ENCODE measurements at regions not wholly inside any gene's neighbourhood (a gene's known extent, or its start where the extent isn't known, plus 50 kb on each side); places are given as distances from the start of the nearest gene placed in this dataset.

- no peak overlapping the region for H4K8ac ChIP-seq (replicated peaks; ENCODE audit: insufficient read length, low read depth, low read length)
- H3K4me1 ChIP-seq (ENCODE audit: insufficient read depth, low read length) = no peaks in the 10 kb centered on the region
- no peak overlapping the region for H3K18ac ChIP-seq (ENCODE audit: insufficient read length, low read depth, low read length)
- H2AFZ ChIP-seq (ENCODE audit: low read length) = no peak overlapping the region
- no peak overlapping the region for H3K14ac ChIP-seq (ENCODE audit: insufficient read depth, low read length)
- no peaks in the 10 kb centered on the region for H3K27me3 ChIP-seq (ENCODE audit: insufficient read depth, low read length)
- no peak overlapping the region for H3K4ac ChIP-seq (ENCODE audit: low read depth, low read length)
- no peak overlapping the region for H3T11ph ChIP-seq (ENCODE audit: low read length)
- Mint-ChIP-seq H3K9me3 (no peaks in the 10 kb centered on the region), H3K4me3 (no peak overlapping the region), H3K4me1 (no peaks in the 10 kb centered on the region), H3K27me3 (ENCODE audit: low read depth) (no peaks in the 10 kb centered on the region), H3K36me3 (ENCODE audit: insufficient read depth in 1 of 3, low read depth in 3 of 3) (no peaks in the 10 kb centered on the region; a peak in 1 of 7 replicates), H3K27ac (no peak overlapping the region)
- H3K56ac ChIP-seq (ENCODE audit: insufficient read length, low read depth, low read length) = no peak overlapping the region
- no peak overlapping the region for H2BK15ac ChIP-seq (ENCODE audit: low read depth, low read length)
- DNase-seq = no peak
- H3K27ac ChIP-seq (ENCODE audit: insufficient read length, low read depth, low read length) = no peak overlapping the region
- no peaks in the 10 kb centered on the region for H3K79me1 ChIP-seq (ENCODE audit: insufficient read depth, low read depth, low read length, poor library complexity, severe bottlenecking)
- H2BK12ac ChIP-seq (ENCODE audit: insufficient read length, low read depth, low read length) = no peak overlapping the region
- no peak overlapping the region for H3K9ac ChIP-seq (ENCODE audit: extremely low read depth, insufficient read length, low read length)
- no peak overlapping the region for H2BK20ac ChIP-seq (ENCODE audit: low read depth, low read length, poor library complexity, severe bottlenecking)
- no peak overlapping the region for H4K91ac ChIP-seq (ENCODE audit: insufficient read length, low read depth, low read length)
- TF ChIP-seq CTCF (conservative IDR thresholded peaks at IDR 0.05) = no peak
- H4K5ac ChIP-seq (ENCODE audit: insufficient read length, low read depth, low read length) = no peak overlapping the region
- no peaks in the 10 kb centered on the region for H4K20me1 ChIP-seq (ENCODE audit: control insufficient read depth, insufficient read depth, insufficient read length)
- no peaks in the 10 kb centered on the region for H3K23me2 ChIP-seq (ENCODE audit: insufficient read length, low read depth, low read length, poor library complexity, severe bottlenecking)
- no peak overlapping the region for H2BK5ac ChIP-seq (ENCODE audit: insufficient read length, low read length)
- no peaks in the 10 kb centered on the region for H3K79me2 ChIP-seq (ENCODE audit: insufficient read depth, low read length)
- no peak overlapping the region for H3K23ac ChIP-seq (ENCODE audit: insufficient read length, low read depth, low read length)
- H2AK5ac ChIP-seq (ENCODE audit: insufficient read length, low read length) = no peak overlapping the region
- no peak overlapping the region for H3K4me2 ChIP-seq (ENCODE audit: insufficient read depth, insufficient read length, low read length)
- no peak overlapping the region for H2BK120ac ChIP-seq (ENCODE audit: low read depth, low read length, poor library complexity, severe bottlenecking)
- no CpG with 5 or more reads among the region's 4 CpGs for WGBS (ENCODE audit: extremely low coverage, insufficient read length, low lambda C conversion rate)
- H3K9me3 ChIP-seq (ENCODE audit: control insufficient read depth, low read depth, low read length) = no peaks in the 10 kb centered on the region
Observed at GRCh38 chr4:145389550-145389949, 92.1 kb upstream of the SMAD1 start.
